GM23248 (cell line): ENCODE measurements at regions not wholly inside any gene's neighbourhood (a gene's known extent, or its start where the extent isn't known, plus 50 kb on each side); places are given as distances from the start of the nearest gene placed in this dataset.

Experiments
- EZH2 ChIP-seq: fragments of 200-600 bp; sonication (generic); IDR thresholded peaks from 2 replicates; pipeline ENCODE4 v1.6.1; 2018; ENCODE audit warnings: antibody characterized with exemption, mild to moderate bottlenecking; ENCODE audit not compliant: insufficient read depth, poor library complexity, severe bottlenecking
- EZH2phosphoT487 ChIP-seq: fragments of 200-600 bp; sonication (generic); IDR thresholded peaks from 2 replicates; pipeline ENCODE4 v1.6.1; 2018; ENCODE audit warnings: antibody characterized with exemption, moderate library complexity, mild to moderate bottlenecking, low read depth; ENCODE audit not compliant: insufficient read depth

- TF ChIP-seq EZH2 (no peak), EZH2phosphoT487 (no peak)
Observed at GRCh38 chrX:73962948-73963347, 110.4 kb upstream of the XIST start.
